Hematopoietic multipotent progenitor cell treated with erythropoietin and hydrocortisone succinate and interleukin-3 and kit ligand, for 8 days (in vitro differentiated cells): ENCODE measurements at regions not wholly inside any gene's neighbourhood (a gene's known extent, or its start where the extent isn't known, plus 50 kb on each side); places are given as distances from the start of the nearest gene placed in this dataset.

Source experiments
- DNase-seq: peaks from one replicate; pipeline ENCODE4 v3.0.0-alpha.2; 2015

- no peak for DNase-seq
These were observed 293.5 kb upstream of the RTL1 start for GRCh38 chr14:101196795-101197590.

DNA sequence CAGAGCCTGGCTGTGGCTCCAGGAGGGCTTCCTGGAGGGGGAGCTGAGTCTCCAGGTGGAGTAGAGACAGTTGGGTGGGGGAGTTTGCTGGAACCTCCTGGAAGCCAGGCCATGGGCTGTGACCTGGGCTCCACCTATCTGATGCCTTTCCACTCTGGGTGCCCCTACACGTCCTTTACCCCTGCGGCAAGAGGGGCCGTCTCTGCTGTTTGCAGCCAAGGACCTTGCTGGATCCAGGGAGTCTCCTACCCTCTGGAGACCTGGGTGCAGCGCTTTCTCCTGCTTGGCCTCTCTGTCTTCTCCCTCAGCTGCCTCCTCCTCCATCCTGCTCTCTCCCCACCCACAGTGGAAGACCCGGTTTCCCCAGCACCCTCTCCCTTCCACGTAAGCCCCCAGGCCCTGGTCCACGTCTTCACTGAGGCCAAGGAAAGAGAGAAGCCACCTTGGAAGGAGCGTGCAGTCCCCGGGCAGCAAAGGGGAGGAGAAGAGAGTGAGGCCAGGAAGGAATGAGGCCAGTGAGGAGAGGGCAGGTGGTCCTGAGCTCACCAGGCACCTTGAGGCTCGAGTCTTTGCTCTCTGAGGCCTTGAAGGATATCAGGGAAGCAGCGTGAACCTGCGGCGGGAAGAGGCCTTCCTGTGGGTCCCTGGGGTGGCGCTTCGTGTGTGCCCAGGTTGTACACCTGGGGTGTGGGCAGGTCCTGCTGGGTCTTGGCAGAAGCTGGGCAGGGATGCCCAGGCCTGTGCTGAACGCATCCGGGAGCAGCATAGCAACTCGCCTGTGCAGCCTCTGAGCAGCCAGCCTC lies 294.3 kb upstream of the RTL1 start:
- no peak for DNase-seq

- no peak for DNase-seq
These were observed 295.0 kb upstream of the RTL1 start for GRCh38 chr14:101198398-101199027.

DNA sequence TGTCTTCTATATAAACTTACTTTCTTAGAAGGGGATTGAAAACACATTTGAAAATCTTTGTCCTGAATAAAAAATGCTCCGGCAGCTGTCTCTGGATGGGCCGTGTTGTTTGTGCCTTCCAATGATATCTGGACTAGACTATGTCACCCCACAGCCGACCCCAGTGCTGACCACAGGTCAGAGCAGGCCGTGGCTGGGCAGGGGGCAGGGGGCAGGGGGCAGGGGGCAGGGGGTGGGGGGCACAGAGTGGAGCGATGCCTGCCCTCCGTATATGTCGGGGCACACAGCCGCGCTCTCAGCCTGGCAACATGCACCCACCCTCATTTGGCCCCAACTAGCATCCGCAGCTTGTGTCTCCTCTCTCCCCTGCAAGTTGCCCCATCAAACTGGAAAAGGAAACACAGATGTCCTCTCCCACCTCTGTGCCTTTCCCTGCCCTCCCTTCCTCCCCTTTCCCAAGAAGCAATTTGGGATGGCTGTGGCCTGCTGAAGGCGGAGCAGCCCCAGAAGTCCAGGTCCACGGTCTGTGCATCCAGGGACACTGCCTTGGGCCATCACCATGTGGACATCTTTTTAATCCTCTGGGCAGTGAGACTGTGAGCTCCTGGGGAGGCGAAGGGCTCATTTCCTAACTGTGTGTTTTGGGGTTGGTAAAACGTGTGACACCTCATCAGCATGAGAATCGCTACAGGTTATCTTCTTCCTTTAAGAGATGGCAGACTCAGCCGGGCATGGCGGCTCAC lies 295.7 kb upstream of the RTL1 start:
- DNase-seq: no peak

GRCh38 chr14:101200008-101200649 lies 296.6 kb upstream of the RTL1 start:
- no peak for DNase-seq

- no peak for DNase-seq
These were observed 297.4 kb upstream of the RTL1 start for GRCh38 chr14:101200650-101201516.

- no peak for DNase-seq
These were observed 298.1 kb upstream of the RTL1 start for GRCh38 chr14:101201535-101202151.

GRCh38 chr14:101202627-101203404 lies 299.3 kb upstream of the RTL1 start:
- no peak for DNase-seq

- DNase-seq: no peak
These were observed 303.0 kb upstream of the RTL1 start for GRCh38 chr14:101206556-101206955.

DNA sequence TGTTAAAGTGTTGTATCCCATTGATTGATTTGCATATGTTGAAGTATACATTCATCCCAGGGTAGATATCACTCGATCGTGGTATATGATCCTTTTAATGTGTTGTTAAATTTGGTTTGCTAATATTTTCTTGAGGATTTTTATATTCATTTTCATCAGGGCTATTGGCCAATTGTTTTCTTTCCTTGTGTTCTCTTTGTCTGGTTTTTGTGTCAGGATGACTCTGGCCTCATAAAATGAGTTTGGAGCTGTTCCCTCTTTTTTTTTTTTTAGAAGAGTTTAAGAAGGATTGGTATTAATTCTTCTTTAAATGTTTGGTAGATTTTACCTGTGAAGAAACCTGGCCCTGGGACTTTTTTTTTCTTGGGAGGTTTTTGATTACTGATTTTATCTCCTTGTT lies 303.5 kb upstream of the RTL1 start:
- DNase-seq: no peak

DNA sequence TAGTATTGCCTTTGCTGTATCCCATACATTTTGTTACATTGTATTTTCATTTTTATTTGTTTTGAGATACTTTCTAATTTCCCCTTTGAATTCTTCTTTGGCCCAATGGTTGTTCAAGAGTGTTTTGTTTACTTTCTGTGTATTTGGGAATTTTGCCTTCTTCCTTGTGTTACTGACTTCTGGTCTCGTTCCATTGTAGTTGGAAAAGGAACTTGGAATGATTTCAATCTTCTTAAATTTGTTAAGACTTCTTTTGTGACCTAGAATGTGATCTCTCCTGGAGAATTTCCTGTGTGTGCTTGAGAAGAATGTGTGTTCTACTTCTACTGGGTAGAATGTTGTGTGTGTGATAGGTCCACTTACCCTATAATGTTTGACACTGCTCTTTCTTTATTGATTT lies 304.4 kb upstream of the RTL1 start:
- DNase-seq: no peak

GRCh38 chr14:101209594-101209993 lies 306.1 kb upstream of the RTL1 start:
- DNase-seq: no peak

- no peak for DNase-seq
These were observed 311.7 kb upstream of the RTL1 start for GRCh38 chr14:101215266-101215665.

- no peak for DNase-seq
These were observed 312.4 kb upstream of the RTL1 start for GRCh38 chr14:101215927-101216326.

DNA sequence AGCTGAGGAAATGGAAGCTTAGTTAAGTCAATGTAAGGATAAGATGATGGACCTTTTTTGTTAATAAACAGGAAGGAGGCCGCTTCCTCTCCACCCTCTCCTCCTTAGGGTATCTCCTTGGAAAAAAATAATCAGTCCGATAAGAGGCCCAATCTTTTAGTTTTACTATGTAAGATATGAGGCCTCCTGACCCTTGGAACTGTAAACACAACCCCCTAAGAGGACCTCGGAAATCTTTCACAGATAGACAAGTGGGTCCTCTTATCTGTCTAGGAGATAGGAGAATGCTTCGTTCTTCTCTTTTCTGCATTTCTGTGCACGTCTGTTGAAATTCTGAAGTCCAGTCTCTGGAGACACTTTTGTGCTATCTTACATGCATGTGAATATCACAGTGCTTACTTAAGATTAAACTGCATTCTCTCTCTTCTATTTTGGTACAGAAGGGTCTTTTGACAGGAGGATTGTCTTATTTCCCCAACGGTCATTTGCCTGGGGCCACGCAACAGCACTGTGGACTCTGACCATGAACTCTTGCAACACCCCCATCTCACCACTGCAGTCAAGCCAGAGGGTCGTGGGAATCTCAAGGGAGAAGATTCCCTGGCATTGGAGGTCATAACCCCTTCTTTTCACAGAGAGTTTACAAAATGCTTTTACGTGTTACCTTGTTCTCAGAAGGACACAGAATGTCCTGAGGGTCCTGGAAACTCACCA lies 313.0 kb upstream of the RTL1 start:
- no peak for DNase-seq

DNA sequence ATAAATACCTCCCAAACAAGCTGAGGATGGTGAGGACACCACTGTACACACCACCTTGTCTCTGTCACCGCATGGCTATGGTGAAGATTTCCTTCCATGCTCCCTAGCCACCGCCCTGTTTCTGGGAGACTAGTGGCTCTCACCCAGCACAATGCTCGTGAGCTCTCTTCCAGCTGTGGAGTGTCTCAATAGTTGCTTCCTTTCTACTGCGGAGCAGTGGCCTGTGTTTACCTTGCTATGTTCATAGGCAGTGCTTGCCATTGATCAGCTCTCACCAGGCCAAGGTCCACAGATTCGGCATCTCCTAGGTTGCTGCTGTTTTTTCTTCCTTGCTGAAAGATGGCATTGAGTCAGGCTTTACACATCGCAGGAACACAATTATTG lies 313.6 kb upstream of the RTL1 start:
- no peak for DNase-seq

- DNase-seq: no peak
These were observed 314.3 kb upstream of the RTL1 start for GRCh38 chr14:101217616-101218371.

- DNase-seq: no peak
These were observed 316.6 kb upstream of the RTL1 start for GRCh38 chr14:101219896-101220703.
